WTC11 (cell line): ENCODE measurements at regions not wholly inside any gene's neighbourhood (a gene's known extent, or its start where the extent isn't known, plus 50 kb on each side); places are given as distances from the start of the nearest gene placed in this dataset.

ENCODE experiments used
- ATAC-seq: fragments of 200-7000 bp; cut with Tn5 transposase; 2 replicates; pipeline ENCODE4 v1.10.0; 2021; ENCODE audit warnings: mild to moderate bottlenecking, moderate library complexity
- CTCF ChIA-PET: fragments of 300-600 bp; sonication (Branson Sonifier 250); formaldehyde crosslinking; loops from one replicate; lab custom pipeline; 2021; ENCODE audit warnings: antibody characterized with exemption; lab: Charles Lee
- POLR2A ChIA-PET: fragments of 350-600 bp; sonication (Branson Sonifier 250); formaldehyde crosslinking; loops from one replicate; lab custom pipeline; 2021; ENCODE audit warnings: antibody characterized with exemption; lab: Charles Lee
- DNase-seq: peaks from one replicate; pipeline ENCODE4 v3.0.0; 2021; ENCODE audit warnings: low spot score
- H3K27ac Mint-ChIP-seq: 2 replicates; pipeline ENCODE4 v1.8.0; 2021; ENCODE audit warnings: mixed read lengths
- H3K27me3 Mint-ChIP-seq: 2 replicates; pipeline ENCODE4 v1.8.0; 2021; ENCODE audit warnings: low read depth, mild to moderate bottlenecking, moderate library complexity, mixed read lengths
- H3K36me3 Mint-ChIP-seq: 2 replicates; pipeline ENCODE4 v1.8.0; 2021; ENCODE audit warnings: mixed read lengths
- H3K4me1 Mint-ChIP-seq: 2 replicates; pipeline ENCODE4 v1.8.0; 2022; ENCODE audit warnings: mixed read lengths
- H3K4me3 Mint-ChIP-seq: 2 replicates; pipeline ENCODE4 v1.8.0; 2021; ENCODE audit warnings: mild to moderate bottlenecking, moderate library complexity, mixed read lengths
- H3K9me3 Mint-ChIP-seq: 2 replicates; pipeline ENCODE4 v1.8.0; 2021; ENCODE audit warnings: mixed read lengths
- EMX1 ChIP-seq: fragments of 250-450 bp; sonication (Bioruptor Pico); IDR thresholded peaks from 2 replicates; pipeline ENCODE4 v1.8.0; 2021; ENCODE audit warnings: mild to moderate bottlenecking
- GABPB1 ChIP-seq: sonication (generic); formaldehyde crosslinking; IDR thresholded peaks from 2 replicates; pipeline ENCODE4 v1.8.1; 2023; ENCODE audit warnings: mild to moderate bottlenecking, missing genetic modification reagents
- MXD4 ChIP-seq: fragments of 250-450 bp; sonication (Bioruptor Pico); IDR thresholded peaks from 2 replicates; pipeline ENCODE4 v1.8.0; 2021; ENCODE audit warnings: mild to moderate bottlenecking, moderate library complexity, borderline replicate concordance
- NFATC4 ChIP-seq: fragments of 250-450 bp; sonication (Bioruptor Pico); IDR thresholded peaks from 2 replicates; pipeline ENCODE4 v1.9.0; 2021; ENCODE audit warnings: mild to moderate bottlenecking
- NFE2L1 ChIP-seq: sonication (generic); formaldehyde crosslinking; IDR thresholded peaks from 2 replicates; pipeline ENCODE4 v1.8.1; 2023; ENCODE audit warnings: missing genetic modification reagents
- NR2C2 ChIP-seq: sonication (generic); formaldehyde crosslinking; IDR thresholded peaks from 2 replicates; pipeline ENCODE4 v1.8.0; 2022; ENCODE audit warnings: mild to moderate bottlenecking, missing genetic modification reagents
- SP1 ChIP-seq: sonication (generic); formaldehyde crosslinking; conservative IDR thresholded peaks from 2 replicates; pipeline ENCODE4 v1.8.1; 2022; ENCODE audit warnings: missing genetic modification reagents
- ZNF423 ChIP-seq: fragments of 250-450 bp; sonication (Bioruptor Pico); IDR thresholded peaks from 2 replicates; pipeline ENCODE4 v2.1.2; 2022; ENCODE audit warnings: mild to moderate bottlenecking, moderate library complexity
- TF ChIP-seq, protein P1 (sequence below): fragments of 250-450 bp; sonication (Bioruptor Pico); IDR thresholded peaks from 2 replicates; pipeline ENCODE4 v1.9.0; 2021; ENCODE audit warnings: mild to moderate bottlenecking, borderline replicate concordance
- TF ChIP-seq, protein P2 (sequence below): fragments of 250-450 bp; sonication (Bioruptor Pico); IDR thresholded peaks from 2 replicates; pipeline ENCODE4 v2.1.2; 2022; ENCODE audit warnings: mild to moderate bottlenecking, moderate library complexity
- TF ChIP-seq, protein P3 (sequence below): sonication (generic); formaldehyde crosslinking; IDR thresholded peaks from 2 replicates; pipeline ENCODE4 v1.8.1; 2023; ENCODE audit warnings: mild to moderate bottlenecking, moderate library complexity, missing genetic modification reagents
- TF ChIP-seq, protein P4 (sequence below): sonication (generic); formaldehyde crosslinking; IDR thresholded peaks from 2 replicates; pipeline ENCODE4 v1.8.0; 2022; ENCODE audit warnings: mild to moderate bottlenecking, missing genetic modification reagents
- TF ChIP-seq, protein P5 (sequence below): sonication (generic); formaldehyde crosslinking; conservative IDR thresholded peaks from 2 replicates; pipeline ENCODE4 v1.8.1; 2023; ENCODE audit warnings: mild to moderate bottlenecking, low read depth, missing genetic modification reagents, moderate library complexity
- TF ChIP-seq, protein P6 (sequence below): fragments of 250-450 bp; sonication (Bioruptor Pico); IDR thresholded peaks from 2 replicates; pipeline ENCODE4 v1.8.0; 2021; ENCODE audit warnings: mild to moderate bottlenecking

DNA sequence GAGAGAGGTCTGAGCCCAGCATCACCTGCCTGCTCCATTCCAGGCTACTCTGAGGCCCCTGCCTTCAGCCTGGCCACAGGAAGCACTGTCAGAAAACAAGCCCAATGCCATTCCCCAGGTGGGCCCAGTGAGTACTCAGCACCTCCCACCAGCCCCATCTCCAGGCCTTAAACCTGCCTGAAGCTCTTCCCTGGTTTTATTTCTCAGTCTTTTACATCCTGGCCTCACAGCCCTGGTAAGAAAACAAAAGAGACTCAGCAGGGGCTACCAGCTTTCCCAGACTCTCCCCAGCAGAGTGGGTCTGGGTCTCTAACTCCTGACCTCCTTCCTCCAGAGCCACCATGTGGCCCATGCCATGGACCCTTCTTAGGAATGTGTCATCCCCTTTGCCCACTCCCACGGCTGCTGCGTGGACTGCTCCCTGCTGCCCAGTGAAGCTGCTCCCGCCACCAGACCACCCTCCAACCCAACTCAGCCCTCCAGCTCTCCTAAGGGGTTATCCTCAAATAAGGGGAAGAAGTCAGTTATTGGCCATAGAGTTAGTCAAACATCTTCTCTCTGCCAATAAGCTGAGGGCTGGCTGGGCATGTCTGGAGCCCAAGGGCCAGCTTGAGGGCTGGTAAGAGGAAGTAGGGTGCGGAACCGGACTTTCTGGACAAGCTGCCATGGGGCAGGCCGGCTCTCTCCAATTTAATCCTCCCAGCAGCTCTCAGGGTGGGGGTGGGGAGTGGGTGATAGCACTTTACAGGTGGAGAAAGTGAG is 116.7 kb upstream of the LINGO1 start:
- peaks cover 54% of the 10 kb centered on the region for H3K27me3 Mint-ChIP-seq
- DNase-seq (peak; percentile 36), ATAC-seq (peak; percentile 87)
- H3K27ac Mint-ChIP-seq = no peak overlapping the region
- peaks cover 21% of the 10 kb centered on the region for H3K4me1 Mint-ChIP-seq
- no peak overlapping the region for H3K4me3 Mint-ChIP-seq
- ChIA-PET POLR2A (interaction anchor here (1.0 kb wide), 1 partner anchor 47 kb away, joined by 5 read pairs; no protein-coding TSS in a partner anchor), CTCF (interaction anchor here (0.6 to 2.3 kb wide), 15 partner anchors 9 to 450 kb away, joined by 3 to 14 read pairs (median 4); no protein-coding TSS in a partner anchor)
- H3K9me3 Mint-ChIP-seq = no peaks in the 10 kb centered on the region
- TF ChIP-seq, protein P1, sequence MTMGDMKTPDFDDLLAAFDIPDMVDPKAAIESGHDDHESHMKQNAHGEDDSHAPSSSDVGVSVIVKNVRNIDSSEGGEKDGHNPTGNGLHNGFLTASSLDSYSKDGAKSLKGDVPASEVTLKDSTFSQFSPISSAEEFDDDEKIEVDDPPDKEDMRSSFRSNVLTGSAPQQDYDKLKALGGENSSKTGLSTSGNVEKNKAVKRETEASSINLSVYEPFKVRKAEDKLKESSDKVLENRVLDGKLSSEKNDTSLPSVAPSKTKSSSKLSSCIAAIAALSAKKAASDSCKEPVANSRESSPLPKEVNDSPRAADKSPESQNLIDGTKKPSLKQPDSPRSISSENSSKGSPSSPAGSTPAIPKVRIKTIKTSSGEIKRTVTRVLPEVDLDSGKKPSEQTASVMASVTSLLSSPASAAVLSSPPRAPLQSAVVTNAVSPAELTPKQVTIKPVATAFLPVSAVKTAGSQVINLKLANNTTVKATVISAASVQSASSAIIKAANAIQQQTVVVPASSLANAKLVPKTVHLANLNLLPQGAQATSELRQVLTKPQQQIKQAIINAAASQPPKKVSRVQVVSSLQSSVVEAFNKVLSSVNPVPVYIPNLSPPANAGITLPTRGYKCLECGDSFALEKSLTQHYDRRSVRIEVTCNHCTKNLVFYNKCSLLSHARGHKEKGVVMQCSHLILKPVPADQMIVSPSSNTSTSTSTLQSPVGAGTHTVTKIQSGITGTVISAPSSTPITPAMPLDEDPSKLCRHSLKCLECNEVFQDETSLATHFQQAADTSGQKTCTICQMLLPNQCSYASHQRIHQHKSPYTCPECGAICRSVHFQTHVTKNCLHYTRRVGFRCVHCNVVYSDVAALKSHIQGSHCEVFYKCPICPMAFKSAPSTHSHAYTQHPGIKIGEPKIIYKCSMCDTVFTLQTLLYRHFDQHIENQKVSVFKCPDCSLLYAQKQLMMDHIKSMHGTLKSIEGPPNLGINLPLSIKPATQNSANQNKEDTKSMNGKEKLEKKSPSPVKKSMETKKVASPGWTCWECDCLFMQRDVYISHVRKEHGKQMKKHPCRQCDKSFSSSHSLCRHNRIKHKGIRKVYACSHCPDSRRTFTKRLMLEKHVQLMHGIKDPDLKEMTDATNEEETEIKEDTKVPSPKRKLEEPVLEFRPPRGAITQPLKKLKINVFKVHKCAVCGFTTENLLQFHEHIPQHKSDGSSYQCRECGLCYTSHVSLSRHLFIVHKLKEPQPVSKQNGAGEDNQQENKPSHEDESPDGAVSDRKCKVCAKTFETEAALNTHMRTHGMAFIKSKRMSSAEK (CRISPR knock-in tag) = no peak
- TF ChIP-seq SP1 (CRISPR knock-in tag) = 0 out of 2 replicates have a peak, but pooled peaks have one; percentile 27
- TF ChIP-seq ZNF423 = peak; percentile 60; the same call in 1 of the 2 replicates
- no peaks in the 10 kb centered on the region for H3K36me3 Mint-ChIP-seq

DNA sequence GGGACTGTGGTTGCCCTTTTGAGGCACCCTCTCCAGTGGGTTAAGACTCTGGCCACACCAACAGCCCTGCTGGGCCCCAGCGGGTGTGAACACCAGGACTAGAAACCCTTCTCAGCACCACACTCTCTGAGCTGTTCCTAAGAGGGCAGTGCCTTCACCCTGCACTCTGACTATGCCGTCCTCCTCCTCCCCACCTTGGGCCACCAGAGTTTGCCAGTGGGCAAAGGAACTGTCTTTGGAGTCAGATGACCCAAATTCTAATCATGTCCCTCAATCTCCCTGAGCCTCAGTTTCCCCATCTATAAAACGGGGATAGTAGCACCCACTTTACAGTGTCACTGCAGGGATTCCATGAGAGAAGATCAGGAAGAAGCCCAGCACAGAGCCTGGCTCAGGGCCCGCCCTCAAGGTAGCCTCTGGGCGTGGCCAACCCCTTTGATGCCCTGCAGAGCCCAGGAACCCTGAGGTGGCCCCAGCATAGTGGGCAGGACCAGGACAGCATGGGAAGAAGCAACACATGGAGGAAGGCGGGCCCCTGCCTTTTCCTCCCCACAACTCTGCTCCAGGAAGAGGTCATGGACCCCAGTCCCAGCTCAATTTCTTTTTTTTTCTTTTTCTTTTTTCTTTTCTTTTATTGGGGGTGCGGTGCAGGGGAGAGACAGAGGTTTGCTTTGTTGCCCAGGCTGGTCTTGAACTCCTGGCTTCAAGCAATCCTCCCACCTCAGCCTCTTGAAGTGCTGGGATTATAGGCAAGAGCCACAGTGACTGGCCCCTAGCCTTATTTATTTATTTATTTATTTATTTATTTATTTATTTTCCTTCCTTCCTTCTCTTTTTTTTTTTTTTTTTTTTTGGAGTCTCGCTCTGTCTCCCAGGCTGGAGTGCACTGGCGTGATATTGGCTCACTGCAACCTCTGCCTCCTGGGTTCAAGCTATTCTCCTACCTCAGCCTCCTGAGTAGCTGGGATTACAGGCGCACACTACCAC is 115.7 kb upstream of the LINGO1 start:
- Mint-ChIP-seq H3K27me3 (peaks cover 52% of the 10 kb centered on the region), H3K9me3 (no peaks in the 10 kb centered on the region), H3K4me3 (no peak overlapping the region), H3K4me1 (peaks cover 21% of the 10 kb centered on the region), H3K27ac (no peak overlapping the region; the same call in 1 of the 2 replicates), H3K36me3 (no peaks in the 10 kb centered on the region)
- ATAC-seq (no peak), DNase-seq (no peak)
- ChIA-PET POLR2A (interaction anchor here (1.0 kb wide), 1 partner anchor 46 kb away, joined by 5 read pairs; no protein-coding TSS in a partner anchor), CTCF (interaction anchor here (0.9 to 2.3 kb wide), 13 partner anchors 8 to 127 kb away, joined by 3 to 14 read pairs (median 4); no protein-coding TSS in a partner anchor)
- TF ChIP-seq, protein P2, sequence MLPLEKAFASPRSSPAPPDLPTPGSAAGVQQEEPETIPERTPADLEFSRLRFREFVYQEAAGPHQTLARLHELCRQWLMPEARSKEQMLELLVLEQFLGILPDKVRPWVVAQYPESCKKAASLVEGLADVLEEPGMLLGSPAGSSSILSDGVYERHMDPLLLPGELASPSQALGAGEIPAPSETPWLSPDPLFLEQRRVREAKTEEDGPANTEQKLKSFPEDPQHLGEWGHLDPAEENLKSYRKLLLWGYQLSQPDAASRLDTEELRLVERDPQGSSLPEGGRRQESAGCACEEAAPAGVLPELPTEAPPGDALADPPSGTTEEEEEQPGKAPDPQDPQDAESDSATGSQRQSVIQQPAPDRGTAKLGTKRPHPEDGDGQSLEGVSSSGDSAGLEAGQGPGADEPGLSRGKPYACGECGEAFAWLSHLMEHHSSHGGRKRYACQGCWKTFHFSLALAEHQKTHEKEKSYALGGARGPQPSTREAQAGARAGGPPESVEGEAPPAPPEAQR (CRISPR knock-in tag) = no peak
- TF ChIP-seq, protein P3, sequence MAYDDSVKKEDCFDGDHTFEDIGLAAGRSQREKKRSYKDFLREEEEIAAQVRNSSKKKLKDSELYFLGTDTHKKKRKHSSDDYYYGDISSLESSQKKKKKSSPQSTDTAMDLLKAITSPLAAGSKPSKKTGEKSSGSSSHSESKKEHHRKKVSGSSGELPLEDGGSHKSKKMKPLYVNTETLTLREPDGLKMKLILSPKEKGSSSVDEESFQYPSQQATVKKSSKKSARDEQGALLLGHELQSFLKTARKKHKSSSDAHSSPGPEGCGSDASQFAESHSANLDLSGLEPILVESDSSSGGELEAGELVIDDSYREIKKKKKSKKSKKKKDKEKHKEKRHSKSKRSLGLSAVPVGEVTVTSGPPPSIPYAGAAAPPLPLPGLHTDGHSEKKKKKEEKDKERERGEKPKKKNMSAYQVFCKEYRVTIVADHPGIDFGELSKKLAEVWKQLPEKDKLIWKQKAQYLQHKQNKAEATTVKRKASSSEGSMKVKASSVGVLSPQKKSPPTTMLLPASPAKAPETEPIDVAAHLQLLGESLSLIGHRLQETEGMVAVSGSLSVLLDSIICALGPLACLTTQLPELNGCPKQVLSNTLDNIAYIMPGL (CRISPR knock-in tag) = no peak
- no peak for TF ChIP-seq EMX1 (CRISPR knock-in tag)
- TF ChIP-seq MXD4 (CRISPR knock-in tag) = no peak
- no peak for TF ChIP-seq GABPB1
- no peak for TF ChIP-seq NR2C2 (CRISPR knock-in tag)
- TF ChIP-seq, protein P4, sequence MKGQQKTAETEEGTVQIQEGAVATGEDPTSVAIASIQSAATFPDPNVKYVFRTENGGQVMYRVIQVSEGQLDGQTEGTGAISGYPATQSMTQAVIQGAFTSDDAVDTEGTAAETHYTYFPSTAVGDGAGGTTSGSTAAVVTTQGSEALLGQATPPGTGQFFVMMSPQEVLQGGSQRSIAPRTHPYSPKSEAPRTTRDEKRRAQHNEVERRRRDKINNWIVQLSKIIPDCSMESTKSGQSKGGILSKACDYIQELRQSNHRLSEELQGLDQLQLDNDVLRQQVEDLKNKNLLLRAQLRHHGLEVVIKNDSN (CRISPR knock-in tag) = no peak
- TF ChIP-seq NFE2L1 = no peak
- TF ChIP-seq, protein P5, sequence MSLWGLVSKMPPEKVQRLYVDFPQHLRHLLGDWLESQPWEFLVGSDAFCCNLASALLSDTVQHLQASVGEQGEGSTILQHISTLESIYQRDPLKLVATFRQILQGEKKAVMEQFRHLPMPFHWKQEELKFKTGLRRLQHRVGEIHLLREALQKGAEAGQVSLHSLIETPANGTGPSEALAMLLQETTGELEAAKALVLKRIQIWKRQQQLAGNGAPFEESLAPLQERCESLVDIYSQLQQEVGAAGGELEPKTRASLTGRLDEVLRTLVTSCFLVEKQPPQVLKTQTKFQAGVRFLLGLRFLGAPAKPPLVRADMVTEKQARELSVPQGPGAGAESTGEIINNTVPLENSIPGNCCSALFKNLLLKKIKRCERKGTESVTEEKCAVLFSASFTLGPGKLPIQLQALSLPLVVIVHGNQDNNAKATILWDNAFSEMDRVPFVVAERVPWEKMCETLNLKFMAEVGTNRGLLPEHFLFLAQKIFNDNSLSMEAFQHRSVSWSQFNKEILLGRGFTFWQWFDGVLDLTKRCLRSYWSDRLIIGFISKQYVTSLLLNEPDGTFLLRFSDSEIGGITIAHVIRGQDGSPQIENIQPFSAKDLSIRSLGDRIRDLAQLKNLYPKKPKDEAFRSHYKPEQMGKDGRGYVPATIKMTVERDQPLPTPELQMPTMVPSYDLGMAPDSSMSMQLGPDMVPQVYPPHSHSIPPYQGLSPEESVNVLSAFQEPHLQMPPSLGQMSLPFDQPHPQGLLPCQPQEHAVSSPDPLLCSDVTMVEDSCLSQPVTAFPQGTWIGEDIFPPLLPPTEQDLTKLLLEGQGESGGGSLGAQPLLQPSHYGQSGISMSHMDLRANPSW (CRISPR knock-in tag) = no peak
- no peak for TF ChIP-seq NFATC4
- TF ChIP-seq, protein P6, sequence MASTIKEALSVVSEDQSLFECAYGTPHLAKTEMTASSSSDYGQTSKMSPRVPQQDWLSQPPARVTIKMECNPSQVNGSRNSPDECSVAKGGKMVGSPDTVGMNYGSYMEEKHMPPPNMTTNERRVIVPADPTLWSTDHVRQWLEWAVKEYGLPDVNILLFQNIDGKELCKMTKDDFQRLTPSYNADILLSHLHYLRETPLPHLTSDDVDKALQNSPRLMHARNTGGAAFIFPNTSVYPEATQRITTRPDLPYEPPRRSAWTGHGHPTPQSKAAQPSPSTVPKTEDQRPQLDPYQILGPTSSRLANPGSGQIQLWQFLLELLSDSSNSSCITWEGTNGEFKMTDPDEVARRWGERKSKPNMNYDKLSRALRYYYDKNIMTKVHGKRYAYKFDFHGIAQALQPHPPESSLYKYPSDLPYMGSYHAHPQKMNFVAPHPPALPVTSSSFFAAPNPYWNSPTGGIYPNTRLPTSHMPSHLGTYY (CRISPR knock-in tag) = no peak
